Psoas muscle (tissue), 7 donors: ENCODE measurements at regions not wholly inside any gene's neighbourhood (a gene's known extent, or its start where the extent isn't known, plus 50 kb on each side); places are given as distances from the start of the nearest gene placed in this dataset.

ENCODE experiments used
- ATAC-seq, 4 donors: fragments of 200-7000 bp; cut with Tn5 transposase; one replicate each; pipeline ENCODE4 v1.9.1; 2020; ENCODE audit warnings: moderate library complexity in 3 of 4, mild to moderate bottlenecking in 2 of 4
- DNase-seq, 2 donors: peaks; one replicate each; pipeline ENCODE4 v3.0.0-alpha.2; 2020
- H3K27ac ChIP-seq: fragments of 200-600 bp; one replicate; pipeline ENCODE4 v1.8.0; 2022
- H3K27me3 ChIP-seq, 3 donors: fragments of 200-600 bp in 1 of 3; one replicate each; pipeline versions ENCODE4 v1.6.1 to v1.8.0; 2013 to 2022; ENCODE audit warnings: low read length in 2 of 3, mild to moderate bottlenecking in 2 of 3, moderate library complexity in 1 of 3; ENCODE audit not compliant: insufficient read depth in 3 of 3
- H3K36me3 ChIP-seq, 2 donors: fragments of 200-600 bp in 1 of 2; one replicate each; pipeline versions ENCODE4 v1.6.1 to v1.8.0; 2013 to 2022; ENCODE audit warnings: low read depth in 1 of 2, mild to moderate bottlenecking in 1 of 2, moderate library complexity in 1 of 2; ENCODE audit not compliant: insufficient read depth in 1 of 2
- H3K4me1 ChIP-seq: fragments of 200-600 bp; one replicate; pipeline ENCODE4 v1.8.0; 2022
- H3K4me3 ChIP-seq: fragments of 200-600 bp; one replicate; pipeline ENCODE4 v1.8.0; 2022; ENCODE audit warnings: mild to moderate bottlenecking
- H3K9me3 ChIP-seq: fragments of 200-600 bp; one replicate; pipeline ENCODE4 v1.8.0; 2022
- CTCF ChIP-seq: fragments of 200-600 bp; IDR thresholded peaks from one replicate; pipeline ENCODE4 v1.8.0; 2022; ENCODE audit warnings: antibody characterized with exemption
- WGBS, 3 donors: extraction: QIAGEN DNeasy Blood & Tissue Kit; methylation state at CpG; one replicate each; pipeline versions ENCODE4 v1.1.6 to v1.1.7; 2013; 5-methylcytosine and 5-hydroxymethylcytosine counted together
- intact Hi-C, 2 donors: fragments of 100-400 bp; cut with DNase I; formaldehyde crosslinking; loops; one replicate each; pipeline versions ENCODE4 v1.11.0 to v1.14.2; 2022
- donor health status: healthy with polysubstance abuse.
- donor health status: DM: no; HTN: no; CAD: no; lungs with moderate emphysema.
- donor health status: Bipolar disorder and iron deficiency.
- donor health status: healthy.
- donor health status: DM: yes; HTN: yes; CAD: no.
- donor health status: DM: no; HTN: no; CAD: no.
- donor health status: DM: yes; HTN: yes; CAD: no.

- Histone ChIP-seq H3K4me1 (no peaks in the 10 kb centered on the region), H3K27ac (no peak overlapping the region), H3K9me3 (no peaks in the 10 kb centered on the region), H3K4me3 (no peak overlapping the region), H3K27me3 (no peaks in the 10 kb centered on the region), H3K36me3 (no peaks in the 10 kb centered on the region)
- 79 to 85% (median 84%) methylated on average over 6 of the region's 6 CpGs for WGBS, 3 donors
- intact Hi-C loops = no loop called here
- no peak for TF ChIP-seq CTCF
- DNase-seq (no peak), ATAC-seq (no peak)
Measured at GRCh38 chr13:76634431-76635191, 251.6 kb downstream of the KCTD12 start.

GRCh38 chr13:76632401-76633044, 253.7 kb downstream of the KCTD12 start:
- ATAC-seq = no peak
- Histone ChIP-seq H3K36me3 (no peaks in the 10 kb centered on the region), H3K27ac (no peak overlapping the region), H3K27me3 (no peaks in the 10 kb centered on the region), H3K4me1 (no peaks in the 10 kb centered on the region), H3K4me3 (no peak overlapping the region), H3K9me3 (no peaks in the 10 kb centered on the region)
- intact Hi-C loops = no loop called here
- no peak for TF ChIP-seq CTCF
- 69 to 78% (median 69%) methylated on average over 3 of the region's 3 CpGs for WGBS, 3 donors
- DNase-seq = no peak

GRCh38 chr13:76630629-76631230, 255.5 kb downstream of the KCTD12 start:
- no peaks in the 10 kb centered on the region for H3K9me3 ChIP-seq
- no peak for TF ChIP-seq CTCF
- no peak for ATAC-seq
- H3K27me3 ChIP-seq = no peaks in the 10 kb centered on the region
- no peaks in the 10 kb centered on the region for H3K36me3 ChIP-seq
- no peaks in the 10 kb centered on the region for H3K4me1 ChIP-seq
- 69 to 79% (median 71%) methylated on average over 5 of the region's 5 CpGs for WGBS, 3 donors
- intact Hi-C loops = no loop called here
- no peak for DNase-seq
- no peak overlapping the region for H3K27ac ChIP-seq
- H3K4me3 ChIP-seq = no peak overlapping the region

GRCh38 chr13:76622315-76623040, 263.7 kb downstream of the KCTD12 start:
- peak in 1 of 4 donors; percentile 33 for ATAC-seq
- no peaks in the 10 kb centered on the region for H3K36me3 ChIP-seq
- WGBS, 3 donors = 42 to 54% (median 50%) methylated on average over 1 of the region's 1 CpG
- no peaks in the 10 kb centered on the region for H3K27me3 ChIP-seq
- no peak overlapping the region for H3K4me3 ChIP-seq
- intact Hi-C loops = no loop called here
- no peaks in the 10 kb centered on the region for H3K9me3 ChIP-seq
- TF ChIP-seq CTCF = no peak
- no peak overlapping the region for H3K27ac ChIP-seq
- DNase-seq = peak in 1 of 2 donors; percentile 39
- no peaks in the 10 kb centered on the region for H3K4me1 ChIP-seq
